GM19438 (cell line): ENCODE measurements at regions not wholly inside any gene's neighbourhood (a gene's known extent, or its start where the extent isn't known, plus 50 kb on each side); places are given as distances from the start of the nearest gene placed in this dataset.
"Not testable (repeated sequence)": the region's sequence is repeated elsewhere in the genome, so short reads cannot be mapped to it uniquely, and the experiment has no call there.

Experiments
- ATAC-seq: cut with Tn5 transposase; IDR thresholded peaks from one replicate; pipeline ENCODE4 v1.9.1; 2021; ENCODE audit warnings: low read depth; ENCODE audit not compliant: unreplicated experiment

GRCh38 chr13:48879432-48879831 lies 96.3 kb upstream of the FNDC3A start:
- ATAC-seq, result no peak

GRCh38 chr13:48879854-48880253 lies 95.9 kb upstream of the FNDC3A start:
- ATAC-seq, result no peak

DNA sequence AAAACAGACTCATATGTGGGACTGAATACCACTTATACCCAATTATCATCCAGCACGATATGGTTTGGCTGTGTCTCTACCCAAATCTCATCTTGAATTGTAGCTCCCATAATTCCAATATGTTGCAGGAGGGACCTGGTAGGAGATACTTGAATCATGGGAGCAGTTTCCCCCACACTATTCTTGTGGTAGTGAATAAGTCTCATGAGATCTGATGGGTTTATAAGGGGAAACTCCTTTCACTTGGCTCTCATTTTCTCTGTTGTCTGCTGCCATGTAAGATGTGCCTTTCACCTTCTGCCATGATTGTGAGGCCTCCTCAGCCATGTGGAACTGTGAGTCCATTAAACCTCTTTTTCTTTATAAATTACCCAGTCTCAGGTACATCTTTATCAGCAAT lies 91.9 kb upstream of the FNDC3A start:
- not testable (repeated sequence) for ATAC-seq

DNA sequence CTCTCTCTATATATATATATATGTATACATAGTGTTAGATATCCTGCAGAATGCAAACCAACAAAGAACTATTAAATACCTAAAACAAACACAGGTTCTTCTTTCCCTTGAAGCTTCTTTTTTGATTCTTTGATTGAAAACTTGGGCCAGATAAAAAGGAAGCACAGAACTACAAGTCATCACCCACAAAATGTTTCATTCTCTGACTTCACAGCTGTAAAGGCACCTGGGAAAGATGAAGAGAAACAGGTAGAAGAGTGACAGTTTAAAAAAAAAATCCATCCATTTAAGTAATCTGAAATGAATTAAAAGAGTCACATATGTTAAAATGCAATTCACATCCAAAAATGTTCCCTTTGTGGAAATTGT lies 90.7 kb upstream of the FNDC3A start:
- ATAC-seq, result no peak

- no peak for ATAC-seq
These were observed 87.1 kb upstream of the FNDC3A start for GRCh38 chr13:48888613-48889012.

GRCh38 chr13:48890391-48890790 lies 85.3 kb upstream of the FNDC3A start:
- no peak for ATAC-seq

GRCh38 chr13:48891586-48891985 lies 84.1 kb upstream of the FNDC3A start:
- ATAC-seq, result no peak

- ATAC-seq, result no peak
These were observed 83.5 kb upstream of the FNDC3A start for GRCh38 chr13:48892053-48892687.

- no peak for ATAC-seq
These were observed 83.0 kb upstream of the FNDC3A start for GRCh38 chr13:48892688-48893075.

DNA sequence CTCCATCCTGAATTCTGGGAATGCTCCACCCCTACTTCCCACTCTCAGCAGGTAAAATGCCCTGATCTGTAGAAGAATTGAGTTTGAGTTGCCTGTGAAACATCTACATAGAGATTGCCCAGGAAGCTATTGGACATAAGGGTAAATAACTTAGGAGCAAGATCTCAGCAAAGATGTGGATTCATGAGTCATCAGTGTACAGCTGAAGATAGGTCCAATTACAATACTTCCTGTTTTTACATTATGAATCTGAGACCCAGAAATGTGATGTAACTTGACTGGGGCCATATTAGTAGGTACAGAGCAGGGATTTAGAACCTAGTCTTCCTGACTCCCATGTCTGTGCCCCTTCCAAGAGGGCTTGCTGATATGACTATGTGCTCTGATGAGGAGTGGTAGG lies 79.4 kb upstream of the FNDC3A start:
- ATAC-seq, result no peak

- no peak for ATAC-seq
These were observed 73.9 kb upstream of the FNDC3A start for GRCh38 chr13:48901781-48902180.

GRCh38 chr13:48902368-48902767 lies 73.3 kb upstream of the FNDC3A start:
- no peak for ATAC-seq

DNA sequence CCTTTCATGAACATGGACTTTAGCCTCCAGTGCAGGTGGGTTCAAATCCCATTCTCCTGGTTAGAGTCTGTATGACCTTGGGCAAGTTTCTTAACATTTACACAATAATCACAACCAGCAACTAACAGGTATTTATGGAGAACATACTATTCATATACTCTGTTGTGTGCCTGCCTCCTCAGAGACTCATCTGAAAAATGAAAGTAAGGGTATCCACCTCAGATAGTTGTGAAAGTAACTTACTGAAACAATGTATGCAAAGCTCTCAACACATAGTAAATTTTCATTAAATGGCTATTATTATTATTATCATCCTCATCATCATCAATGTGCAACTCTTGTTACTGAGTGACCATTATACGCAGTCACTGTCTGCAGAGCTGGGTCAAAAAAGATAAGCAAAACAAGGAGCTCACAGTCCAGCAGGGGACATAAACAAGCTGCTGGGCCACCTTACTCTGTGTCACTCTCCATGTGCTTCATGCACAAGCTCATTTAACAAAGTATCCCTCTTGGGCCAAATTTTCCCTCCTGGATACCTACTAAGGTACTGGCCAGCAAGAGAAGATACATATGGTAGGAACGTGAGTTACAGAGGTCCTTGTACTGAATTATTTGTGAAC lies 70.9 kb upstream of the FNDC3A start:
- ATAC-seq, result no peak

DNA sequence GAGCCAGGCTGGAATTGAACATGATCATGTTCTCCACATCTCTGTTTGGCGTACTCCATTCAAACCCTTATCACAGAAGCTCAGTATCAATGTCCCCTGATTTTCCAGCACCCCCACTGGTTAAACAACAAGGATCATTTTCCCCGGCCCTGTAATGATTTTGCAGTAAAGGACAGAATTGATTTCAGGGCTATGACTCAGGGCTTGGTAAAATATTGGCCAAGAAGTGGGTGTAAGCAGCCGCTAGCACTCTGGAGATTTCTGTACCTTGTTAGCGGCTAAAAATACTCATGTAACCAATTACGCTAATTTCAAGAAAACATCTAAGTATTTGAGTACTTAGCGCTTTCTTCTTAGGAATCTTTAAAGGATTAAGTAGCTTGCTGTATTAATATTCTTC lies 69.5 kb upstream of the FNDC3A start:
- ATAC-seq, result no peak

GRCh38 chr13:48908381-48909055 lies 67.2 kb upstream of the FNDC3A start:
- ATAC-seq, result no peak

DNA sequence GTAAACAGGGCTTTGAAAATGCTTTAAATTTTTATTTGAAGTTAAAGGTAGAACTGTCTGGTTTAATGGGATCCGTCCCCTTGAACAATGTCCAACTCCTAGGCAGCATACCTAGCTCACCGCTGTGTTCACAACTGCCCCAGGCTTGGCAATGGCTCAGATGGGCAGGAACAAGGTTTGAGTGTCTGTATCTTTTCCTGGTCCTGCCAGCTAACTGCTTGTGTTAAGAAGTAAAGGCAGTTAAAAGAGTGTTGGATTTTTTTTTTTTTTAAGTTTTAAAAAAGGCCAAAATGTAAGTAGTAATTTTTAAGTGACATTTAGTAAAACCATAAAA lies 66.7 kb upstream of the FNDC3A start:
- no peak for ATAC-seq

- no peak for ATAC-seq
These were observed 65.0 kb upstream of the FNDC3A start for GRCh38 chr13:48910686-48911085.

DNA sequence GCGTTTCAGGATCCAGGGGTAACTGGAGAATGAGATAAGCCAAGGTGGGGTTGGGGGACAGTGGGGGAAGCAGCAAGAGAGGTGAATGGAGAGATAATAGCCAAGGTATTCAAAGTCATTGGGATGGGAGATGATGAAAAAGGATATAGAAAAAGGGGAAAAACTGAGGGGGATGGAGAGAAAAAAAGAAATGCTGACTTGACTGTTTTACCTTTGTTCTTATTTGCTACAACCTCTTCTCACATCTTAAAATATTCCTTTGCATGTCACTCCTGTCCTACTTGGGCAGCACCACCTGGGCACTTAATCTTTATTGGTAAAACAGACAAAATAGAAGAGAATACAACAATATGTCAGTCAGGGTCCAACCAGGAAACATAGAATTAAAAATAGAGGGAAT lies 56.0 kb upstream of the FNDC3A start:
- no peak for ATAC-seq

DNA sequence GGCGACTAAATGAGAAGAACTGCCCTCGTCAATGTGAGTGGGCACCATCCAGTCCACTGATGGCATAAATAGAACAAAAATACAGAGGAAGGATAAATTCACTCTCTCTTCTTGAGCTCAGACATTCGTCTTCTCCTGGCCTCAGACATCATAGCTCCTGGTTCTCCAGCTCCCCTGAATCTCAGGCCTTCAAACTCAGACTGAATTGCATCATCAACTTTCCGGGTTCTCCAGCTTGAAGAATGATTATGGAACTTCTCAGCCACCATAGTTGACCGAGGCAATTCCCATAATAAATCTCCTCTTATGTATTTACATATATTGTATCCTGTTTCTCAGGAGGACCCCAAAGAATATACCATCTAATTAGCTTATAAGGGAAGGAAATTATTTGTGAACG lies 55.0 kb upstream of the FNDC3A start:
- ATAC-seq, result no peak

DNA sequence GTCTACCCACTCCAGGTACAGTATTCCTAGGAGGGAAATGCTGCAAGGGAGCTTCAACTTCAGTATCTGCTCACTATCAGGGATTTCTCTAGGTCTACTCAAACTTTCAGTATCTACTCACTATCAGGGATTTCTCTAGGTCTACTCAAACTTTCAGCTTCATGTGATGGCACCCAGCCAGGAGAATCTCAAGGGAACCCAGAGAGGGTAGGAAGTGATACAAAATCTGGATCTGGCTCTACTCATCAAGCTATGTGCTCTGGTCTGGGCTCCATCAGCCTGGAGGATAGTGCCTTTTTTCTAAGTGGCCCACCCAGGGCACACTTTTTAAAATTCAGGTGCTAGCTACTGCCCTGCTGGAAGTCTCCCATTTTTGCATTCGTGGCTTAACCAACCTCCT lies 52.3 kb upstream of the FNDC3A start:
- ATAC-seq, result no peak

- ATAC-seq, result no peak
These were observed 50.7 kb upstream of the FNDC3A start for GRCh38 chr13:48925001-48925400.
